Endothelial cell of umbilical vein (primary cell): ENCODE measurements at regions not wholly inside any gene's neighbourhood (a gene's known extent, or its start where the extent isn't known, plus 50 kb on each side); places are given as distances from the start of the nearest gene placed in this dataset.
"Not testable (repeated sequence)": the region's sequence is repeated elsewhere in the genome, so short reads cannot be mapped to it uniquely, and the experiment has no call there.

ENCODE experiments used
- BruUV-seq: library from RNA; stranded (reverse); fragments of 400-500 nt; replicated peaks from 2 replicates; lab custom pipeline; 2021; lab: Mats Ljungman, UMichigan
- CTCF ChIA-PET: fragments of 300-600, 350-600 bp; sonication (Branson Sonifier 250); formaldehyde crosslinking; loops from one replicate; lab custom pipeline; 2021; ENCODE audit warnings: antibody characterized with exemption, inconsistent platforms; lab: Charles Lee
- POLR2A ChIA-PET: fragments of 300-600, 350-600 bp; sonication (Branson Sonifier 250); formaldehyde crosslinking; loops from one replicate; lab custom pipeline; 2021; ENCODE audit warnings: antibody characterized with exemption, inconsistent platforms; lab: Charles Lee
- DNase-seq: peaks from one replicate; pipeline ENCODE4 v3.0.0-alpha.2; 2011; ENCODE audit warnings: low read depth, low spot score
- FAIRE-seq: peaks from 2 replicates; lab custom pipeline; 2011; peaks lifted over from hg19 to GRCh38; lab: Jason Lieb, UNC
- H2AFZ ChIP-seq: 2 replicates; pipeline ENCODE4 v1.6.0; 2012; ENCODE audit warnings: low read depth, low read length, control low read depth, inconsistent platforms
- H3K27ac ChIP-seq: 2 replicates; pipeline ENCODE4 v1.5.1; 2011; ENCODE audit warnings: low read depth, mild to moderate bottlenecking, control low read depth, low read length, moderate library complexity; ENCODE audit not compliant: insufficient read depth
- H3K27me3 ChIP-seq, 2 experiments: 2 replicates each; pipeline versions ENCODE4 v1.6.0 to v1.6.1; 2011; ENCODE audit warnings: low read length in 2 of 2, mixed read lengths in 1 of 2; ENCODE audit not compliant: control insufficient read depth in 2 of 2, insufficient read depth in 2 of 2
- H3K36me3 ChIP-seq, 2 experiments: 2 replicates in 1 of 2; 3 replicates in 1 of 2; pipeline ENCODE4 v1.5.1; 2011; ENCODE audit warnings: low read length in 2 of 2, mild to moderate bottlenecking in 1 of 2, moderate library complexity in 1 of 2; ENCODE audit not compliant: control insufficient read depth in 2 of 2, insufficient read depth in 2 of 2; ENCODE audit errors: extremely low read depth in 1 of 2
- H3K4me1 ChIP-seq: 3 replicates; pipeline ENCODE4 v1.5.1; 2011; ENCODE audit warnings: mild to moderate bottlenecking, low read length; ENCODE audit not compliant: control insufficient read depth, insufficient read depth; ENCODE audit errors: extremely low read depth
- H3K4me2 ChIP-seq: 2 replicates; pipeline ENCODE4 v1.6.1; 2011; ENCODE audit warnings: low read length, control low read depth, mixed read lengths; ENCODE audit not compliant: insufficient read depth
- H3K4me3 ChIP-seq, 3 experiments: fragments of 200-600 bp in 1 of 3; sonication (generic), shearing (Covaris generic) in 1 of 3; replicated peaks in 1 of 3; 2 replicates each; pipeline ENCODE4 v1.5.1; 2011 to 2016; ENCODE audit warnings: control low read depth in 3 of 3, low read length in 3 of 3, mild to moderate bottlenecking in 2 of 3, inconsistent platforms in 1 of 3, low read depth in 1 of 3, moderate library complexity in 1 of 3; ENCODE audit not compliant: insufficient read depth in 1 of 3
- H3K79me2 ChIP-seq: 2 replicates; pipeline ENCODE4 v1.6.0; 2012; ENCODE audit warnings: low read length, inconsistent platforms; ENCODE audit not compliant: control insufficient read depth, insufficient read depth
- H3K9ac ChIP-seq: replicated peaks from 2 replicates; pipeline ENCODE3; 2011; ENCODE audit warnings: low read length, control low read depth; ENCODE audit not compliant: insufficient read depth; ENCODE audit errors: extremely low read depth
- H3K9me1 ChIP-seq: replicated peaks from 3 replicates; pipeline ENCODE4 v1.6.0; 2011; ENCODE audit warnings: mild to moderate bottlenecking, low read length; ENCODE audit not compliant: control insufficient read depth, insufficient read depth; ENCODE audit errors: extremely low read depth
- H3K9me3 ChIP-seq: replicated peaks from 2 replicates; pipeline ENCODE4 v1.5.1; 2012; ENCODE audit warnings: low read length, inconsistent platforms; ENCODE audit not compliant: control insufficient read depth, insufficient read depth
- H4K20me1 ChIP-seq: replicated peaks from 2 replicates; pipeline ENCODE3; 2011; ENCODE audit warnings: mild to moderate bottlenecking, low read length; ENCODE audit not compliant: control insufficient read depth, insufficient read depth; ENCODE audit errors: extremely low read depth
- dilution Hi-C: fragments of 300-500 bp; cut with MboI; formaldehyde crosslinking; loops from one replicate; pipeline ENCODE4 v1.15.0; 2019; ENCODE audit warnings: low sequenced_read_pairs; ENCODE audit not compliant: extremely low pct_ligation_motif_present
- intact Hi-C: fragments of 100-400 bp; cut with micrococcal nuclease; formaldehyde crosslinking; loops from one replicate; pipeline ENCODE4 v1.10.0; 2022

DNA sequence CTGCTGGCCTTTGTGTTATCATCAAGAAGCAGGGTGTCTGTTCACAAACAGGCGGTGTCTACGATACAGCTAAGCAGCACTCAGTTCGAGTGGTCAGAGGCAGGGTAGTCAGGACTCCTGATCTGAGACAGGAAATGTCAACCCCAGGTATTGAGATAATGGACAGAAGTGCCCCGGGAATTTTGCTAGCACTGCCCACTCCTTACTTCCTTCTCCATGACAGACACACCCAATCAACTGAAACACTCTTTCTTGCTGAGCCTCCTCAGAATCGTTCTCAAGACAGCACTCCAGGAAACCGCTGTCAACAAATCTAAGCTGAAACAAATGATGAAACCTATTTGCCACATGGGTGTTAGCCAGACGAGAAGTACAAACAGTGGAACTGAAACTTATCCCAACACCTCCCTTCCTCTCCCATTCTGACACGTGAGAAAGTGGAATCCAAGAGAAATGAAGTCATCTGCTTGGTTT, 109.3 kb downstream of the GTF2IRD2B start:
- dilution Hi-C loops, FAIRE-seq, H3K79me2 ChIP-seq, H2AFZ ChIP-seq, H3K4me3 ChIP-seq, H3K27me3 ChIP-seq, H4K20me1 ChIP-seq, intact Hi-C loops, DNase-seq, H3K9ac ChIP-seq, H3K4me2 ChIP-seq, H3K9me1 ChIP-seq, POLR2A ChIA-PET, CTCF ChIA-PET, H3K4me1 ChIP-seq, H3K36me3 ChIP-seq, BruUV-seq, H3K9me3 ChIP-seq, H3K27ac ChIP-seq: not testable (repeated sequence)

DNA sequence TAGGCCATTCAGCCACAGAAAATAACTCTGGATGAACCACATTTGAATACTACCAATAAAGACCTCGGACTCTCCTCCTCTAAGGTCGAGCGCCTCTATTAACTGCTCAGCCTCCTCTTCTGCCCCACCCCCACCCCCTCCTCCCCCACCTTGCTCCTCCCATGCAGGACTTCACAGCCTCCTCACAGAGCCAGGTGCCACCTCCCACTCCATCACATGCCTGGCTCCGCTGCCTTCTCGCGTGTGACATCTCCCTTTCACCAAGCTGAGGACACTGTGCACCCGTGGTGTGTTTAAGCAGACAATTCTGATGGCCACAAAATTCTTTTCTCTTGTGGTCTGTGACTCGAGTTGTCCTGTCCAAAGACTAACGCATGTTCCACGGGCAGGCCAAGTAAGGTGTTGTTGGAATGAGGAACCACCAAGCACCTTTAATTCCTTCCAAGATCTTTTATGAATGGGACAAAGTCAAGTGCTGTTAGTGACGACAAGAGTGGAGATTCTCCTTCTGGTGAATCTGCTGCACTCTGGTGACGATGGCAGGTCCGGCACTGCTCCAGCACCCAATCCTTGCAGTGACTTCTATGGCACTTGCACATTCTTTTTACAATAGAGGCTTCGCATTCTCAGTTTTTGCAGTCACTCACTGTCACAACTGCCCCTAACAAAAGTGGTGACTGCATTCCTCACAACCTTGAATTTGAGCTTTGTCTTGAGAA, 113.1 kb downstream of the GTF2IRD2B start:
- H3K4me1 ChIP-seq, dilution Hi-C loops, H3K27me3 ChIP-seq, H3K36me3 ChIP-seq, H3K4me2 ChIP-seq, H2AFZ ChIP-seq, POLR2A ChIA-PET, H3K9me1 ChIP-seq, CTCF ChIA-PET, H3K9ac ChIP-seq, BruUV-seq, H3K27ac ChIP-seq, DNase-seq, FAIRE-seq, H3K79me2 ChIP-seq, H3K4me3 ChIP-seq, H3K9me3 ChIP-seq, intact Hi-C loops, H4K20me1 ChIP-seq: not testable (repeated sequence)

GRCh38 chr7:75215460-75215859, 123.1 kb downstream of the GTF2IRD2B start:
- CTCF ChIA-PET, H3K27me3 ChIP-seq, intact Hi-C loops, H3K9me1 ChIP-seq, POLR2A ChIA-PET, dilution Hi-C loops, H3K9ac ChIP-seq, H3K4me1 ChIP-seq, FAIRE-seq, DNase-seq, H3K27ac ChIP-seq, H3K9me3 ChIP-seq, H3K4me2 ChIP-seq, H4K20me1 ChIP-seq, H3K4me3 ChIP-seq, BruUV-seq, H3K36me3 ChIP-seq, H2AFZ ChIP-seq, H3K79me2 ChIP-seq: not testable (repeated sequence)

DNA sequence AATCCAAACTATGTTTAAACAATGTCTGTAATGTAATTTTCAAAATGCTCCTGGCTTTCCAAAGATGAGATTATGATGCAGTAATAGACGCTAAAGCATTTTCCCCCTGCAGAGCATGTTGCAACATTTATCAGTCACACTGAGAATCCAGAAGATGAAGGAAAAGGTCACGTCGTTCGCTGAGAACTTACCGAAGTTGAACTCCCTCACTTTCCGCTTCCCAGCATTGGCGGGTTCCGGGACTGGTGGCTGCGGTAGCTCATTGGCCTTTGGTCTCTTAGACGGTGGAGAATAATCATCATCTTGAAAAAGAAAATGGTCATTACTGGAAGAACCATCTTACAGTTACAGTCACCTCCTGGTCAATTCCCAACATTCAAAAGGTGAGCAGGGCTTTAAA, 124.6 kb downstream of the GTF2IRD2B start:
- H3K79me2 ChIP-seq, H3K27me3 ChIP-seq, H4K20me1 ChIP-seq, BruUV-seq, H3K36me3 ChIP-seq, H2AFZ ChIP-seq, CTCF ChIA-PET, H3K9me1 ChIP-seq, POLR2A ChIA-PET, H3K4me3 ChIP-seq, dilution Hi-C loops, FAIRE-seq, H3K4me1 ChIP-seq, H3K27ac ChIP-seq, H3K9me3 ChIP-seq, H3K9ac ChIP-seq, DNase-seq, H3K4me2 ChIP-seq, intact Hi-C loops: not testable (repeated sequence)
